Neural cell (in vitro differentiated cells): ENCODE measurements at regions not wholly inside any gene's neighbourhood (a gene's known extent, or its start where the extent isn't known, plus 50 kb on each side); places are given as distances from the start of the nearest gene placed in this dataset.
"Not testable (repeated sequence)": the region's sequence is repeated elsewhere in the genome, so short reads cannot be mapped to it uniquely, and the experiment has no call there.

ENCODE experiments used
- H2AFZ ChIP-seq: fragments of 200-600, 300-800 bp; sonication (generic), shearing (Covaris generic); 2 replicates; pipeline ENCODE4 v1.6.0; 2014; ENCODE audit warnings: low read depth, mild to moderate bottlenecking, antibody characterized with exemption, low read length, moderate library complexity
- H3F3A ChIP-seq: fragments of 200-600 bp; shearing (Covaris generic); 2 replicates; pipeline ENCODE4 v1.6.1; 2016; ENCODE audit warnings: mild to moderate bottlenecking, moderate library complexity, mixed read lengths, antibody characterized with exemption, low read length; ENCODE audit not compliant: insufficient read depth, poor library complexity, severe bottlenecking
- H3K27ac ChIP-seq: fragments of 200-600, 300-800 bp; sonication (generic), shearing (Covaris generic); 2 replicates; pipeline ENCODE4 v1.5.1; 2014; ENCODE audit warnings: mild to moderate bottlenecking, low read length, moderate library complexity
- H3K27me3 ChIP-seq: fragments of 300-800, 200-600 bp; sonication (generic), shearing (Covaris generic); 2 replicates; pipeline ENCODE4 v1.6.0; 2014; ENCODE audit warnings: mild to moderate bottlenecking, low read depth, low read length, moderate library complexity; ENCODE audit not compliant: insufficient read depth
- H3K36me3 ChIP-seq: fragments of 300-800, 200-600 bp; sonication (generic), shearing (Covaris generic); 2 replicates; pipeline ENCODE4 v1.5.1; 2014; ENCODE audit warnings: mild to moderate bottlenecking, antibody characterized with exemption, low read length, moderate library complexity; ENCODE audit not compliant: insufficient read depth
- H3K4me2 ChIP-seq: fragments of 300-800, 200-600 bp; sonication (generic), shearing (Covaris generic); 2 replicates; pipeline ENCODE4 v1.6.0; 2014; ENCODE audit warnings: mild to moderate bottlenecking, low read length
- H3K4me3 ChIP-seq: fragments of 300-800, 200-600 bp; sonication (generic), shearing (Covaris generic); 2 replicates; pipeline ENCODE4 v1.5.1; 2014; ENCODE audit warnings: mild to moderate bottlenecking, low read length, moderate library complexity
- H3K79me2 ChIP-seq: fragments of 200-600 bp; shearing (Covaris generic); replicated peaks from 2 replicates; pipeline ENCODE4 v1.6.0; 2014; ENCODE audit warnings: mild to moderate bottlenecking, low read length, moderate library complexity; ENCODE audit not compliant: insufficient read depth
- H3K9ac ChIP-seq: fragments of 300-800, 200-600 bp; sonication (generic), shearing (Covaris generic); 2 replicates; pipeline ENCODE4 v1.6.1; 2016; ENCODE audit warnings: mild to moderate bottlenecking, low read length, mixed read lengths
- H3K9me2 ChIP-seq: fragments of 200-600 bp; shearing (Covaris generic); 2 replicates; pipeline ENCODE4 v1.6.1; 2016; ENCODE audit warnings: mild to moderate bottlenecking, low read length, mixed read lengths; ENCODE audit not compliant: insufficient read depth
- H3K9me3 ChIP-seq: fragments of 200-600, 300-800 bp; sonication (generic), shearing (Covaris generic); 2 replicates; pipeline ENCODE4 v1.6.1; 2016; ENCODE audit warnings: mild to moderate bottlenecking, mixed run types, low read length, moderate library complexity, mixed read lengths
- H4K20me1 ChIP-seq: fragments of 200-600 bp; shearing (Covaris generic); 2 replicates; pipeline ENCODE4 v1.6.1; 2016; ENCODE audit warnings: mild to moderate bottlenecking, mixed run types; ENCODE audit not compliant: insufficient read depth
- CTCF ChIP-seq: fragments of 450-650 bp; IDR thresholded peaks from 2 replicates; pipeline ENCODE4 v1.5.1; 2014; ENCODE audit warnings: antibody characterized with exemption, mild to moderate bottlenecking, moderate library complexity; ENCODE audit not compliant: poor library complexity, severe bottlenecking
- EP300 ChIP-seq: fragments of 450-650 bp; conservative IDR thresholded peaks from 2 replicates; pipeline ENCODE4 v1.6.1; 2014; ENCODE audit warnings: antibody characterized with exemption, mild to moderate bottlenecking, moderate library complexity; ENCODE audit not compliant: poor library complexity, severe bottlenecking
- EZH2 ChIP-seq: fragments of 200-600, 300-800 bp; shearing (Covaris generic), sonication (generic); IDR thresholded peaks from 2 replicates; pipeline ENCODE4 v1.6.1; 2014; ENCODE audit warnings: antibody characterized with exemption, low read length, borderline replicate concordance, mild to moderate bottlenecking; ENCODE audit not compliant: insufficient read depth, poor library complexity, severe bottlenecking
- MXI1 ChIP-seq: fragments of 450-650 bp; conservative IDR thresholded peaks from 2 replicates; pipeline ENCODE4 v1.6.1; 2014; ENCODE audit warnings: antibody characterized with exemption, mild to moderate bottlenecking; ENCODE audit not compliant: poor library complexity, severe bottlenecking
- POLR2AphosphoS5 ChIP-seq: IDR thresholded peaks from 2 replicates; pipeline ENCODE4 v1.6.1; 2012
- RAD21 ChIP-seq: fragments of 450-650 bp; conservative IDR thresholded peaks from 2 replicates; pipeline ENCODE4 v1.6.1; 2014; ENCODE audit warnings: antibody characterized with exemption, mild to moderate bottlenecking, moderate library complexity
- REST ChIP-seq: IDR thresholded peaks from 2 replicates; pipeline ENCODE4 v1.6.1; 2012; ENCODE audit warnings: borderline replicate concordance
- SMC3 ChIP-seq: fragments of 450-650 bp; conservative IDR thresholded peaks from 2 replicates; pipeline ENCODE4 v1.6.1; 2014; ENCODE audit warnings: antibody characterized with exemption, mild to moderate bottlenecking, moderate library complexity; ENCODE audit not compliant: poor library complexity
- TAF1 ChIP-seq: IDR thresholded peaks from 2 replicates; pipeline ENCODE4 v1.6.1; 2012; ENCODE audit warnings: low read depth

GRCh38 chrX:45479835-45480422 lies 279.3 kb upstream of the DIPK2B start:
- H4K20me1 ChIP-seq = no peaks in the 10 kb centered on the region
- H3F3A ChIP-seq = no peaks in the 10 kb centered on the region
- no peaks in the 10 kb centered on the region for H3K27me3 ChIP-seq
- no peak overlapping the region for H3K4me2 ChIP-seq
- TF ChIP-seq CTCF (no peak), SMC3 (no peak), MXI1 (no peak)
- no peak overlapping the region for H3K27ac ChIP-seq
- H3K9me3 ChIP-seq = no peaks in the 10 kb centered on the region
- H3K4me3 ChIP-seq = no peak overlapping the region
- no peak overlapping the region for H2AFZ ChIP-seq
- H3K79me2 ChIP-seq = no peaks in the 10 kb centered on the region
- H3K36me3 ChIP-seq = no peaks in the 10 kb centered on the region
- no peak overlapping the region for H3K9ac ChIP-seq
- H3K9me2 ChIP-seq = no peaks in the 10 kb centered on the region

GRCh38 chrX:45479196-45479834 lies 278.6 kb upstream of the DIPK2B start:
- H3K36me3 ChIP-seq = no peaks in the 10 kb centered on the region
- H3F3A ChIP-seq = no peaks in the 10 kb centered on the region
- no peak overlapping the region for H3K4me3 ChIP-seq
- no peak overlapping the region for H3K9ac ChIP-seq
- H3K4me2 ChIP-seq = no peak overlapping the region
- no peaks in the 10 kb centered on the region for H3K9me2 ChIP-seq
- no peaks in the 10 kb centered on the region for H3K27me3 ChIP-seq
- H2AFZ ChIP-seq = no peak overlapping the region
- H3K9me3 ChIP-seq = no peaks in the 10 kb centered on the region
- H3K27ac ChIP-seq = no peak overlapping the region
- no peak for TF ChIP-seq POLR2AphosphoS5
- TF ChIP-seq MXI1 = no peak
- TF ChIP-seq RAD21 = no peak
- no peaks in the 10 kb centered on the region for H4K20me1 ChIP-seq
- H3K79me2 ChIP-seq = no peaks in the 10 kb centered on the region

- no peaks in the 10 kb centered on the region for H3K9me3 ChIP-seq
- H3K4me3 ChIP-seq = no peak overlapping the region
- H3K36me3 ChIP-seq = no peaks in the 10 kb centered on the region
- H3K79me2 ChIP-seq = no peaks in the 10 kb centered on the region
- H3K4me2 ChIP-seq = no peak overlapping the region
- H3K9ac ChIP-seq = no peak overlapping the region
- no peak overlapping the region for H2AFZ ChIP-seq
- TF ChIP-seq POLR2AphosphoS5 (no peak), CTCF (no peak), MXI1 (no peak), REST (no peak), SMC3 (no peak), EZH2 (no peak), TAF1 (no peak), EP300 (no peak), RAD21 (no peak)
- no peaks in the 10 kb centered on the region for H4K20me1 ChIP-seq
- H3K27ac ChIP-seq = no peak overlapping the region
- no peaks in the 10 kb centered on the region for H3F3A ChIP-seq
- H3K9me2 ChIP-seq = no peaks in the 10 kb centered on the region
- no peaks in the 10 kb centered on the region for H3K27me3 ChIP-seq
Measured at GRCh38 chrX:45472968-45473367, 272.3 kb upstream of the DIPK2B start.

- H3K9me3 ChIP-seq, H3K79me2 ChIP-seq, H3K27ac ChIP-seq, H3K36me3 ChIP-seq, H3K9ac ChIP-seq, H3K4me2 ChIP-seq, H3K9me2 ChIP-seq, H2AFZ ChIP-seq, H3K27me3 ChIP-seq, H3F3A ChIP-seq, H4K20me1 ChIP-seq, H3K4me3 ChIP-seq: not testable (repeated sequence)
Measured at GRCh38 chrX:45467537-45467936, 266.9 kb upstream of the DIPK2B start.
